Keratinocyte (primary cell): ENCODE measurements at regions not wholly inside any gene's neighbourhood (a gene's known extent, or its start where the extent isn't known, plus 50 kb on each side); places are given as distances from the start of the nearest gene placed in this dataset.

Experiments
- DNase-seq: peaks from one replicate; pipeline ENCODE4 v3.0.0-alpha.2; 2011; ENCODE audit warnings: low read depth, missing footprints, low spot score
- FAIRE-seq: peaks from 2 replicates; lab custom pipeline; 2011; peaks lifted over from hg19 to GRCh38; lab: Jason Lieb, UNC
- H2AFZ ChIP-seq: 2 replicates; pipeline ENCODE4 v1.6.0; 2012; ENCODE audit warnings: low read length, control low read depth, inconsistent platforms; ENCODE audit not compliant: control insufficient read depth
- H3K27ac ChIP-seq: 2 replicates; pipeline ENCODE4 v1.5.1; 2011; ENCODE audit warnings: low read length; ENCODE audit not compliant: control insufficient read depth, insufficient read depth
- H3K27me3 ChIP-seq: 3 replicates; pipeline ENCODE4 v1.6.0; 2011; ENCODE audit warnings: low read length; ENCODE audit not compliant: control insufficient read depth, insufficient read depth; ENCODE audit errors: extremely low read depth
- H3K36me3 ChIP-seq, 2 experiments: 2 replicates in 1 of 2; 3 replicates in 1 of 2; pipeline ENCODE4 v1.5.1; 2011; ENCODE audit warnings: low read length in 2 of 2, mild to moderate bottlenecking in 1 of 2; ENCODE audit not compliant: control insufficient read depth in 2 of 2, insufficient read depth in 2 of 2; ENCODE audit errors: extremely low read depth in 1 of 2
- H3K4me1 ChIP-seq: 3 replicates; pipeline ENCODE4 v1.5.1; 2011; ENCODE audit warnings: low read length; ENCODE audit not compliant: control insufficient read depth, insufficient read depth; ENCODE audit errors: extremely low read depth
- H3K4me2 ChIP-seq: 3 replicates; pipeline ENCODE4 v1.6.0; 2011; ENCODE audit warnings: low read depth, low read length; ENCODE audit not compliant: control insufficient read depth, insufficient read depth; ENCODE audit errors: extremely low read depth
- H3K4me3 ChIP-seq, 3 experiments: fragments of 200-600 bp in 1 of 3; sonication (generic) in 1 of 3; 2 replicates in 2 of 3; 3 replicates in 1 of 3; pipeline ENCODE4 v1.5.1; 2011 to 2016; ENCODE audit warnings: low read length in 3 of 3, mild to moderate bottlenecking in 3 of 3, control low read depth in 2 of 3, inconsistent platforms in 1 of 3, low read depth in 1 of 3, mixed read lengths in 1 of 3, mixed run types in 1 of 3, moderate library complexity in 1 of 3; ENCODE audit not compliant: control insufficient read depth in 2 of 3, insufficient read depth in 2 of 3; ENCODE audit errors: extremely low read depth in 1 of 3
- H3K79me2 ChIP-seq: 2 replicates; pipeline ENCODE4 v1.6.0; 2012; ENCODE audit warnings: low read length; ENCODE audit not compliant: control insufficient read depth, insufficient read depth
- H3K9ac ChIP-seq: 3 replicates; pipeline ENCODE4 v1.6.0; 2011; ENCODE audit warnings: low read length; ENCODE audit not compliant: control insufficient read depth, insufficient read depth; ENCODE audit errors: extremely low read depth
- H3K9me1 ChIP-seq: 3 replicates; pipeline ENCODE4 v1.6.0; 2011; ENCODE audit warnings: low read length; ENCODE audit not compliant: control insufficient read depth, insufficient read depth; ENCODE audit errors: extremely low read depth
- H3K9me3 ChIP-seq: 2 replicates; pipeline ENCODE4 v1.5.1; 2012; ENCODE audit warnings: low read depth, low read length; ENCODE audit not compliant: control insufficient read depth
- H4K20me1 ChIP-seq: 3 replicates; pipeline ENCODE4 v1.6.0; 2011; ENCODE audit warnings: low read length; ENCODE audit not compliant: control insufficient read depth, insufficient read depth; ENCODE audit errors: extremely low read depth
- EZH2 ChIP-seq: IDR thresholded peaks from one replicate; pipeline ENCODE4 v1.6.1; 2012; ENCODE audit warnings: inconsistent platforms, mild to moderate bottlenecking, low read length, moderate library complexity
- dilution Hi-C: fragments of 300-500 bp; cut with MboI; formaldehyde crosslinking; loops from one replicate; pipeline ENCODE4 v1.7.0; 2020; ENCODE audit warnings: low sequenced_read_pairs; ENCODE audit not compliant: extremely low pct_ligation_motif_present
- TF ChIP-seq, protein P1 (sequence below), 3 experiments: IDR thresholded peaks in 1 of 3; conservative IDR thresholded peaks in 1 of 3; optimal IDR thresholded peaks in 1 of 3; 2 replicates in 2 of 3; 3 replicates in 1 of 3; pipeline versions ENCODE3 to v1.5.1; 2011; ENCODE audit warnings: low read length in 3 of 3, mild to moderate bottlenecking in 3 of 3, moderate library complexity in 2 of 3, control low read depth in 1 of 3, inconsistent platforms in 1 of 3; ENCODE audit not compliant: insufficient read depth in 2 of 3; ENCODE audit errors: extremely low read depth in 1 of 3

GRCh38 chr14:61119006-61119405 lies 138.0 kb downstream of the SLC38A6 start:
- H3K9me3 ChIP-seq, result peaks cover 3% of the 10 kb centered on the region
- H4K20me1 ChIP-seq, result no peaks in the 10 kb centered on the region
- H3K4me2 ChIP-seq, result no peak overlapping the region
- no peak overlapping the region for H3K27ac ChIP-seq
- FAIRE-seq (no peak), DNase-seq (no peak)
- TF ChIP-seq, protein P1, sequence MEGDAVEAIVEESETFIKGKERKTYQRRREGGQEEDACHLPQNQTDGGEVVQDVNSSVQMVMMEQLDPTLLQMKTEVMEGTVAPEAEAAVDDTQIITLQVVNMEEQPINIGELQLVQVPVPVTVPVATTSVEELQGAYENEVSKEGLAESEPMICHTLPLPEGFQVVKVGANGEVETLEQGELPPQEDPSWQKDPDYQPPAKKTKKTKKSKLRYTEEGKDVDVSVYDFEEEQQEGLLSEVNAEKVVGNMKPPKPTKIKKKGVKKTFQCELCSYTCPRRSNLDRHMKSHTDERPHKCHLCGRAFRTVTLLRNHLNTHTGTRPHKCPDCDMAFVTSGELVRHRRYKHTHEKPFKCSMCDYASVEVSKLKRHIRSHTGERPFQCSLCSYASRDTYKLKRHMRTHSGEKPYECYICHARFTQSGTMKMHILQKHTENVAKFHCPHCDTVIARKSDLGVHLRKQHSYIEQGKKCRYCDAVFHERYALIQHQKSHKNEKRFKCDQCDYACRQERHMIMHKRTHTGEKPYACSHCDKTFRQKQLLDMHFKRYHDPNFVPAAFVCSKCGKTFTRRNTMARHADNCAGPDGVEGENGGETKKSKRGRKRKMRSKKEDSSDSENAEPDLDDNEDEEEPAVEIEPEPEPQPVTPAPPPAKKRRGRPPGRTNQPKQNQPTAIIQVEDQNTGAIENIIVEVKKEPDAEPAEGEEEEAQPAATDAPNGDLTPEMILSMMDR (optimal IDR thresholded peaks at IDR 0.05 in 1 of 3, IDR thresholded peaks at IDR 0.05 in 1 of 3, conservative IDR thresholded peaks at IDR 0.05 in 1 of 3; ENCODE audit: extremely low read depth in 1 of 3, insufficient read depth in 2 of 3, low read length in 3 of 3), result no peak
- TF ChIP-seq EZH2, result no peak
- H3K27me3 ChIP-seq, result no peaks in the 10 kb centered on the region
- H3K36me3 ChIP-seq, result no peaks in the 10 kb centered on the region
- H3K4me3 ChIP-seq, result no peak overlapping the region
- no peaks in the 10 kb centered on the region for H3K9me1 ChIP-seq
- H3K79me2 ChIP-seq, result no peaks in the 10 kb centered on the region
- no peak overlapping the region for H2AFZ ChIP-seq
- H3K9ac ChIP-seq, result no peak overlapping the region
- dilution Hi-C loops, result no loop called here
- H3K4me1 ChIP-seq, result no peaks in the 10 kb centered on the region

GRCh38 chr14:61116369-61116768 lies 135.3 kb downstream of the SLC38A6 start:
- Histone ChIP-seq H3K4me3 (no peak overlapping the region), H4K20me1 (no peaks in the 10 kb centered on the region), H3K9me1 (no peaks in the 10 kb centered on the region), H3K4me2 (no peak overlapping the region), H2AFZ (no peak overlapping the region), H3K9ac (no peak overlapping the region), H3K27ac (no peak overlapping the region), H3K36me3 (no peaks in the 10 kb centered on the region), H3K27me3 (no peaks in the 10 kb centered on the region), H3K9me3 (peaks cover 3% of the 10 kb centered on the region), H3K79me2 (no peaks in the 10 kb centered on the region), H3K4me1 (no peaks in the 10 kb centered on the region)
- dilution Hi-C loops, result no loop called here
- DNase-seq (no peak), FAIRE-seq (no peak)
- TF ChIP-seq, protein P1 (optimal IDR thresholded peaks at IDR 0.05 in 1 of 3, IDR thresholded peaks at IDR 0.05 in 1 of 3, conservative IDR thresholded peaks at IDR 0.05 in 1 of 3; ENCODE audit: extremely low read depth in 1 of 3, insufficient read depth in 2 of 3, low read length in 3 of 3), result no peak
- TF ChIP-seq EZH2, result no peak
